Thyroid gland (tissue), 1 donor: ENCODE measurements at regions not wholly inside any gene's neighbourhood (a gene's known extent, or its start where the extent isn't known, plus 50 kb on each side); places are given as distances from the start of the nearest gene placed in this dataset. TPM values are rescaled to one million over a fixed set of nuclear protein-coding genes. Genes with fewer than 3 reads are reported as not detected.

Source experiments
- small RNA-seq: library from RNA; depleted of rRNA; stranded (forward); fragments of <200 nt; gene quantifications from one replicate; pipeline ENCODE3, GENCODE V24; 2016

Small RNAs in the stretch of these regions (small RNA-seq; reads per million reads assigned to genes)
- gene CYP3A54P = not detected
